MCF 10A (cell line): ENCODE measurements at regions not wholly inside any gene's neighbourhood (a gene's known extent, or its start where the extent isn't known, plus 50 kb on each side); places are given as distances from the start of the nearest gene placed in this dataset.

Experiments used
- BruUV-seq: library from RNA; stranded (reverse); fragments of 400-500 nt; replicated peaks from 2 replicates; lab custom pipeline; 2021; lab: Mats Ljungman, UMichigan
- CTCF ChIA-PET: fragments of 300-600 bp; sonication (Branson Sonifier 250); formaldehyde crosslinking; extraction: SDS; loops from one replicate; lab custom pipeline; 2021; ENCODE audit warnings: antibody characterized with exemption, inconsistent platforms; lab: Yijun Ruan, JAX
- POLR2A ChIA-PET: fragments of 300-600, 350-650 bp; sonication (Branson Sonifier 250); formaldehyde crosslinking; extraction: SDS; loops from one replicate; lab custom pipeline; 2020; ENCODE audit warnings: antibody characterized with exemption, inconsistent platforms; lab: Yijun Ruan, JAX
- DNase-seq: peaks from one replicate; pipeline ENCODE4 v3.0.0-alpha.2; 2018; ENCODE audit not compliant: unreplicated experiment
- H3K27ac Mint-ChIP-seq: one replicate; pipeline ENCODE4 v1.8.0; 2022; ENCODE audit warnings: mild to moderate bottlenecking, low read depth, mixed read lengths; ENCODE audit not compliant: unreplicated experiment
- H3K27me3 Mint-ChIP-seq: one replicate; pipeline ENCODE4 v1.8.0; 2022; ENCODE audit warnings: mixed read lengths; ENCODE audit not compliant: insufficient read depth, unreplicated experiment
- H3K36me3 Mint-ChIP-seq: one replicate; pipeline ENCODE4 v1.8.0; 2022; ENCODE audit warnings: mild to moderate bottlenecking, moderate library complexity, mixed read lengths; ENCODE audit not compliant: insufficient read depth, unreplicated experiment
- H3K4me1 Mint-ChIP-seq: one replicate; pipeline ENCODE4 v1.8.0; 2022; ENCODE audit warnings: mixed read lengths; ENCODE audit not compliant: insufficient read depth, unreplicated experiment
- H3K4me3 Mint-ChIP-seq: one replicate; pipeline ENCODE4 v1.8.0; 2022; ENCODE audit warnings: mild to moderate bottlenecking, moderate library complexity, mixed read lengths; ENCODE audit not compliant: unreplicated experiment
- H3K9me3 Mint-ChIP-seq: one replicate; pipeline ENCODE4 v1.8.0; 2022; ENCODE audit warnings: mixed read lengths; ENCODE audit not compliant: unreplicated experiment
- CTCF ChIP-seq: fragments of 200-600 bp; IDR thresholded peaks from one replicate; pipeline ENCODE4 v1.8.0; 2022; ENCODE audit warnings: antibody characterized with exemption, mild to moderate bottlenecking; ENCODE audit not compliant: unreplicated experiment
- intact Hi-C: fragments of 100-400 bp; cut with micrococcal nuclease; formaldehyde crosslinking; loops from 2 replicates; pipeline ENCODE4 v1.14.1; 2022

- no peaks in the 10 kb centered on the region for H3K9me3 Mint-ChIP-seq
- TF ChIP-seq CTCF = no peak
- no peak overlapping the region for H3K4me3 Mint-ChIP-seq
- BruUV-seq = no TSS peak
- intact Hi-C loops = no loop called here
- no peak overlapping the region for H3K27ac Mint-ChIP-seq
- H3K4me1 Mint-ChIP-seq = no peaks in the 10 kb centered on the region
- H3K36me3 Mint-ChIP-seq = peaks cover 10% of the 10 kb centered on the region
- peaks cover 15% of the 10 kb centered on the region for H3K27me3 Mint-ChIP-seq
- no peak for DNase-seq
- POLR2A ChIA-PET = no interaction called here
- CTCF ChIA-PET = no interaction called here
These were observed 244.3 kb downstream of the TTLL2 start for GRCh38 chr6:167569041-167569805.

- ChIA-PET POLR2A (no interaction called here), CTCF (no interaction called here)
- intact Hi-C loops = no loop called here
- no peaks in the 10 kb centered on the region for H3K9me3 Mint-ChIP-seq
- H3K4me3 Mint-ChIP-seq = no peak overlapping the region
- no peaks in the 10 kb centered on the region for H3K4me1 Mint-ChIP-seq
- no peak for DNase-seq
- peaks cover 10% of the 10 kb centered on the region for H3K36me3 Mint-ChIP-seq
- no peak overlapping the region for H3K27ac Mint-ChIP-seq
- H3K27me3 Mint-ChIP-seq = peaks cover 14% of the 10 kb centered on the region
- no TSS peak for BruUV-seq
- no peak for TF ChIP-seq CTCF
These were observed 245.0 kb downstream of the TTLL2 start for GRCh38 chr6:167569879-167570278.

- H3K27ac Mint-ChIP-seq = no peak overlapping the region
- no TSS peak for BruUV-seq
- no peaks in the 10 kb centered on the region for H3K9me3 Mint-ChIP-seq
- no peak overlapping the region for H3K4me3 Mint-ChIP-seq
- H3K36me3 Mint-ChIP-seq = peaks cover 10% of the 10 kb centered on the region
- no peaks in the 10 kb centered on the region for H3K4me1 Mint-ChIP-seq
- intact Hi-C loops = no loop called here
- POLR2A ChIA-PET = no interaction called here
- peaks cover 14% of the 10 kb centered on the region for H3K27me3 Mint-ChIP-seq
- no peak for DNase-seq
- TF ChIP-seq CTCF = no peak
- CTCF ChIA-PET = no interaction called here
These were observed 245.8 kb downstream of the TTLL2 start for GRCh38 chr6:167570460-167571400.

- no peak for DNase-seq
- no TSS peak for BruUV-seq
- intact Hi-C loops = no loop called here
- Mint-ChIP-seq H3K36me3 (peaks cover 10% of the 10 kb centered on the region), H3K27ac (no peak overlapping the region), H3K9me3 (no peaks in the 10 kb centered on the region), H3K4me3 (no peak overlapping the region), H3K27me3 (peaks cover 16% of the 10 kb centered on the region), H3K4me1 (no peaks in the 10 kb centered on the region)
- no peak for TF ChIP-seq CTCF
- CTCF ChIA-PET = no interaction called here
- POLR2A ChIA-PET = no interaction called here
These were observed 246.7 kb downstream of the TTLL2 start for GRCh38 chr6:167571550-167571949.
